Medulla oblongata (tissue), 1 donor: ENCODE measurements at regions not wholly inside any gene's neighbourhood (a gene's known extent, or its start where the extent isn't known, plus 50 kb on each side); places are given as distances from the start of the nearest gene placed in this dataset.
"Not testable (repeated sequence)": the region's sequence is repeated elsewhere in the genome, so short reads cannot be mapped to it uniquely, and the experiment has no call there.

ENCODE experiments used
- DNase-seq: peaks from one replicate; pipeline ENCODE4 v3.0.0-alpha.2; 2015; ENCODE audit errors: extremely low spot score

DNA sequence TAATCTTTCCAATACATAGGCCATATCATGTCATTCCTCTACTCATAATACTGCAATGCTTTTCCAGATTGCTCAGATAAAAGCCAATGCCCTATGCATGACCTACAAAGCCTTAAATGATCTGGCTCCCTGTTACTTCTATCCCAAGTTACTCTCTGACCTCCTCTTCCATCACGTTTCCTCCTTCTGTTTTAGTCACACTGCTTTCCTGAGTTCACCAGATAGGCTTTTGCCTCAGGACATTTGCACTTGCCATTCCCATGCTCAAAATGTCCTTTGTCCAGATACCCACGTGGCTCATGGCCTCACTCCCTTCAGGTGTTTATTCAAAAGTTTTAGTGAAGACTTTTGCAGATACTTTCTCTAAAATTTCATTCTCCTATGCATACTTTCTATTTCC is 138.7 kb upstream of the PRICKLE1 start:
- DNase-seq = no peak

DNA sequence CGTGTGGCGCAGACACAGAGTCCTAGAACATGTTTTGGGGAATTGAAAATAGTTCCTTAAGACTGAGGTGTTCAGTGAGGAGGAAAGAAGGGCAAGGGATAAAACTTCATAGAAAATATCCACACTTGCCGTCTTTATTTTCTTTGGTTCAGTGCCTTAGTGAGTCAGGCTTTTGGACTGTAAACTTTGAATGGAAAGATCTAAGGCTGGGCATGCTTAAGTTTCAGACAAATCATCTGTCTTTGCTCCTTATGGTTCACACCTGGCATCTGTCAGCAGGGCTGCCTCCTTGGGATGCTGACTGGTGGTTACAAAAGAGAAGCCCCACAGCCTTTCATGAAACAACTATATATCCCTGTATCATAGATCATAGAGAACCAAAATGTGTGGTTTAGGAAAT is 136.3 kb upstream of the PRICKLE1 start:
- DNase-seq = no peak

DNA sequence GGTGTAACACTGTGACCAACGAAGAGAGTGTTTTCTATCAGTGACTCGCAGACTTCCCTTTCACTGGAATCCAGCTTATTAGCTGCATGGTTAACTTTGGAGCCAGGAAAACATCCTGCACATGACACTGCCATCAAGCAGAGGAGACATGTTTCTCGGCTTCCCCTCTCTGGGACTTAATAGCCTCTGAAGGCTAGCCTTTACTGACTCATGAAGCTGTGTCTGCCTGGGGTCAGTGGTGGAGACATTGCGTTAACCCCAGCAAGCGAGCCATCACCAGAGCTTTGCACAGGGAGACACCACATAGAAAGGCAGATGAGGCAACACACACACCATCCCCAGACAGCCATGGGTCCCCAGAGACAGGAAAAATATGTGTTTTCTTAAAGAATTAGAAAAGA is 126.9 kb upstream of the PRICKLE1 start:
- DNase-seq = no peak

DNA sequence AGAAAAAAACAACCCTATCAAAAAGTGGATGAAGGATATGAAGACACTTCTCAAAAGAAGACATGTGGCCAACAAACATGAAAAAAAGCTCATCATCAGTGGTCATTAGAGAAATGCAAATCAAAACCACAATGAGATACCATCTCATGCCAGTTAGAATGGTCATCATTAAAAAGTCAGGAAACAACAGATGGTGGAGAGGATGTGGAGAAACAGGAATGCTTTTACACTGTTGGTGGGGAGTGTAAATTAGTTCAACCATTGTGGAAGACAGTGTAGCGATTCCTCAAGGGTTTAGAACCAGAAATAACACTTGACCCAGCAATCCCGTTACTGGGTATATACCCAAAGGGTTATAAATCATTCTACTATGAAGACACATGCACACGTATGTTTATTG is 124.0 kb upstream of the PRICKLE1 start:
- DNase-seq = not testable (repeated sequence)

DNA sequence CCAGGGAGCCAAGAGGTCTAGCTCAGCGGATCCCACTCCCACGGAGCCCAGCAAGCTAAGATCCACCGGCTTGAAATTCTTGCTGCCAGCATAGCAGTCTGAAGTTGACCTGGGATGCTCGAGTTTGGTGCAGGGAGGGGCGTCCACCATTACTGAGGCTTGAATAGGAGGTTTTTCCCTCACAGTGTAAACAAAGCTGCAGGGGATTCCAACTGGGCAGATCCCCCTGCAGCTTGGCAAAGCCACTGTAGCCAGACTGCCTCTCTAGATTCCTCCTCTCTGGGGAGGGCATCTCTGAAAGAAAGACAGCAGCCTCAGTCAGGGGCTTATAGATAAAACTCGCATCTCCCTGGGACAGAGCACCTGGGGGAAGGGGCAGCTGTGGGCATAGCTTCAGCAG is 118.8 kb upstream of the PRICKLE1 start:
- DNase-seq = not testable (repeated sequence)

DNA sequence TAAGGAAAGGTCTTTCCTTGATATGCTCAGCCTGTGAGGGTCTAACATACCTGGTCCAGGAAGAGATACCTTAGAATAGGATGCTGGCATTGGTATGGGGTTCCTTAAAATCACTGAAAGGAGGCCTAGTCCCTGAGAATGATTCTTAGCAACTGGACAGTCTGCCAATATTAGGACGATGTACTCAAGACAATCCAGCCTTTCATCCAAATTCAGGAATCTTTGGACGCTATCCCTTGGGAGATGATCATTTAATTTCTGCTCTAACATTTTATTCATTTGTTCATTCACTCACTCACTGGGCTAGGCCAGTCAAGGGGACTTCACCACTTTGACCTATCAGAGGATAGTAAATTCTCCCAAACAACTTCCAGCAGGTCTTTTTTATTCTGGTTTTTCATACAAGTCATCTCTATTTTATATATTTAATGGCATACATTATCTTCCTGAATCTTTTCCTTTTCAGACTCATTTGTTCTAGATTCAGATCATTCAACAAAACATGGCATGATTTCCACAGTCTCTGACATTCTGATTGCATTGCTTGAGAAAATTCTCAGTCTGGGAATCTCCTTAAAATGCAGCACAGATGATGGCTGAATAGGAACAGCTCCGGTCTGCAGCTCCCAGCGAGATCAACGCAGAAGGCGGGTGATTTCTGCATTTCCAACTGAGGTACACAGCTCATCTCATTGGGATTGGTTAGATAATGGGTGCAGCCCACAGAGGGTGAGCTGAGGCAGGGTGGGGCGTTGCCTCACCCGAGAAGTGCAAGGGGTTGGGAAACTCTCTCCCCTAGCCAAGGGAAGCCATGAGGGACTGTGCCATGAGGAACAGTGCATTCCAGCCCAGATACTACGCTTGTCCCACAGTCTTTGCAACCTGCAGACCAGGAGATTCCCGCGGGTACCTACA is 118.0 kb upstream of the PRICKLE1 start:
- no peak for DNase-seq

DNA sequence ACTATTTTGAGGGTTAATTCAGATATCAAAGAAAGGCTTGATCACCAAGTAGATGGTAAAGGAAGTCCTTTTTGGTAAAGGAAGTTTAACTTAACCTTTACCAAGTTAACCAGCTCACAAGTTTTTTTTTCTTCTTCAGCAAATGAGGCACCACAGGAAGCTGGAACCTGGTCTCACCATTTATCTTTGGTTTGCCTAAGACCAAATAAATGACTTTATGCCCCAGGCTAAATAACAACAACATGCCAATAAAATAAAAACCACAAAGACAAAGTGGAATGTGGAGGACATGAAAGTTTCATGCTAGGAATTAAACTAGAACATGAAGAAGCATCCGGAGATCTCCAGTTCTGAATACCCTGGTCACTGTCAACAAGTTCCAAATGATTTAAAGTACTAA is 116.8 kb upstream of the PRICKLE1 start:
- DNase-seq = no peak

DNA sequence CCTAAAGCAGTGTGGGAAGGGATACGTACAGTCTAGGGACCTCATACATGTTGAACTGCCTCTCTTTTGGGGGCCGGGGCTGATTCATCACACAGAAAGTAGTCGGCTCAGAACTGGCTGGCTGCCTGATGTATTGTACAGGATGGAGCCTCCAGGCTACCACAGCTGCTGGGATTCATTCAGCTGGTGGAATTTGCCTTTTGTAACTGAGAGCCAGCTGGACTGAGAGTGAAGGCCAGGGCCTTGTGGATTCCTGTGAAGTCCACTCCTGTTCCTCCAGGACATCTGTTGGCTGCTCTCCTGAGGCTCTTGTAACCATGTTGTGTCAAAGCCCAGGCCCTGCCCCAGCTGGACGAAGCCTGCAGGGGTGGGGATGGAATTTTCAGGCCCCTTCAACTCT is 116.3 kb upstream of the PRICKLE1 start:
- DNase-seq = peak; percentile 66

DNA sequence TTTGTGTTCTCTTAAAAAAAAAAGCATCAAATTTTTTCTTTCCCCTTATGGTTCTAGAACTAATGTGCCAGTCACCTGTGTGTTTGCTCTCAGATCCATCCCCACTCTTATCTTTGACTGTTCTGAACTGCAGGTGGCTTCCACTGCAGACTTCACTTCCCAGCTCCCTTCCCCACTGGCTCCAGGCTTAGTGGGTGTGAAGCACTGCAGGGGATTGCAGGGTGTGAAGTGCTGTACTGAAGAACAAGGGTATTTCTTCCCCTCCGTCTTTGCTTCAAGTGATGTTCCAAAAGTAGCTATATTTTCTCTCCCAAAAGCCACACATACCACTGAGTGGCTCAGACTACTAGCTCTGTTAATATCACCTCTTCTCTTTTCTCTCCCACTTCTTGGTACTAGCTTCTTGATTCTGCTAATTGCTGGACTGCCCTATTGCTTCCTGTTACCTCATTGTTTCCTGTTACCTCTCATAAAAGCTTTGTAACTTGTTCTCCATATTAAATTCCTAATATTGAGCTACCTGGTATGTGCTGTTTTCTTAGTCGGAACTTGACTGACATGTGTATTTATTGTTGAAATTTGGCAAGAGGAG is 115.4 kb upstream of the PRICKLE1 start:
- DNase-seq = no peak

DNA sequence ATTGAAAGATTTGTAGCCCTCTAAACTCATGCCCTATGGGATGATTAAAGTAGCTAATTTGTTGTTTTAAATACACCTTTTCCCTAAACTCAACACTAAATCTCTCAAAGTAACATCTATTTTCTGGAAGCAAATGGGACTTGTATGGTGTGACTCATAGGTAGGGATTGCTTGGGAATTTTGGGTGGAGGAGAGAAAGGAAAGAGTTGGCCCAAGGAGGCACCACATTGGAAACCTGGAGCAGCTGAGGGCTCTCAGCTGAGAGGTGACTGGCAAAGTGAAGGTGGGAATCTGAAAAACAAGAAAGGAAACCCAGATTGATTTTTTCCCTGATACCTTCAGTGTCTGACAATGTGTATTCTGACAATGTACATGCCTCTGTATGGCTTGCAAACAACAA is 114.8 kb upstream of the PRICKLE1 start:
- no peak for DNase-seq

DNA sequence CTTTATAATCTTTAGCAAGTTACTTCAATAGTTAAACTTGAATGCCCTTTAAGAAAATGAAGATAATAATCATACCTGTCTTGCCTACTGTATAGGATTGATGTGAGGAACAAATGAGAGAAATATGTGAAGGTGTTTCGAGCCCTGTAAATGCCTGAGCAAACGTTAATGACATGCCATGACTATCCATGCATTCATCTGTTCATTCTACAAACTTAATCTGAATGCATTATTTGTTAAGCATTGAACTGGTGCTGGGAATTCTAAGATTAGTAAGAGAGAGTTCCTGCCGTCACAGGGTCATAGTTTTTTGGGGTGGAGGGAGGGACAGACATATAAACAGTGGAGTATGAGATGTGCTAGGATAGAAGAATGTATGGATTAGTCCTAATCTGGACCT is 111.5 kb upstream of the PRICKLE1 start:
- DNase-seq = no peak

DNA sequence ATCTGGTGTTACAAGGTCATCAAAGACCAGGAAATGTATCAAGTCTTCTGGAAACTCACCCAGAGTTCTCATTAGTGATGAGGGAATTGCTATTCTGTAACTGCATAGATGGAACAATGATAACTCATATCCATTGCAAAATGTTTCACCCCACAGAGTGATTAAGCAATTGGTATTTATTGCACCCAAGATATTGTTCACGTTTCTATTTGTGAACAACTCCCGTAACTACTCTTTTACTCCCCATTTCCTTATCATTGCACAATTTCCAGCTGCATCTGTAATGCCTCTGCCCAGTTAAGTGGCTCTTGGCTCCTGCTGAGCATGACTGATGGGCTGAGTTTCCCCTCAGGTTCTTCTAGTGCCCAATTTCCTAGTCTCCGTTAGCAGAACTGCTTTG is 108.7 kb upstream of the PRICKLE1 start:
- DNase-seq = no peak

DNA sequence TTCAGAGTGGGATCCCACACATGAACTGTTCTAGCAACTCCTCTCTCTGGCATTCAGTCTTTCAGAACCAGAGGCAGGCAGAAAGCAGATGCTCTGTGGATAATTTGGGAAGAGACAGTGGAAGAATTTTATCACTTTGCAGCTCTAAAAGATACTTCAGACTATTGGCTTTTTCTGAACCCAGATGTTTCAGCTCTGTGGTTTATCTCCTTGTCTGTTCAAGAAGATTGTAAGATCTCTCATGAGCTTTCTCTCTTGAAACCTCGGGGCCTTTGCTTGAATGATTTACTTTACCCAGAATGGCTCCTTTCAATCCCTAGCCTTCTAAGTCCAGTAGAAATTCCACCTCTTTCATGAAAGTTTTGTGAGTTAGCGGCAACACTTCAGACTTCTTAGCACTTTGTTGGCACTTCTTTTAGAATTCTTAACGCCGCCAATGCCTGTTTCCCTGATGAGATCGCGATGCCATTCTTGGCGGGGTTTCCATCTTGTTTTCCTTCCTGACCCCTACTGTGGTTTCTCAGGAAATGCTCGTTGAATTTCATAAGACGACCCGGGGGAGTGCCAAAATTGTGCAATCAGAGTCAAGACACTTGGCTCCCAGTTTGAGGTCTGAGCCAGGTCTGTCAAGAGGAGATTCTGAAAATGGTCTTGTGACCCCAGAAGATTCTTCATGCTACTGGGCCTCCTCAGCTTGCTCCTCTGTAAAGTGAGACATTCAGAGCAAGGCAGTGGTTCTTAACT is 107.0 kb upstream of the PRICKLE1 start:
- DNase-seq = peak; percentile 12

DNA sequence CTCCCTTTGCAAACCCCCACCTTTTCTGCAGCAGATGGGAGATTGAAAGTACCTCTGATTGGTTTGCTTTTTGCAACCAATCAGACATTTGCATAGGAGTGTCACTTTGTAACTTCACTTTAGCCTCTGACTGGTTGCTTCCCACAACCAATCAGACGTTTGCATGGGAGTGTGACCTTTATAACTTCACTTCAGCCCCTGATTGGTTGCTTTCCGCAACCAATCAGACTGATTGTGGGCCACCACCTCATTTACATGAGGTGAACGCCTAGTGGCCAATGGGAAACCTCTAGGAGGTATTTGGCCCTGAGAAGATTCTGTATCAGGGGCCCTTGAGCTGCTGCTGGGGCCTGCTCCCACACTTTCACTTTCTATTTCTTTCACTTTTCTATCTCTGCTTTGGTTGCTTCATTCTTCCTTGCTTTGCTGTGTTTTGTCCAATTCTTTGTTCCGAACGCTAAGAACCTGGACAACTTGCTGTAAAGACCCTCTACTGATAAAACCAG is 106.0 kb upstream of the PRICKLE1 start:
- no peak for DNase-seq

DNA sequence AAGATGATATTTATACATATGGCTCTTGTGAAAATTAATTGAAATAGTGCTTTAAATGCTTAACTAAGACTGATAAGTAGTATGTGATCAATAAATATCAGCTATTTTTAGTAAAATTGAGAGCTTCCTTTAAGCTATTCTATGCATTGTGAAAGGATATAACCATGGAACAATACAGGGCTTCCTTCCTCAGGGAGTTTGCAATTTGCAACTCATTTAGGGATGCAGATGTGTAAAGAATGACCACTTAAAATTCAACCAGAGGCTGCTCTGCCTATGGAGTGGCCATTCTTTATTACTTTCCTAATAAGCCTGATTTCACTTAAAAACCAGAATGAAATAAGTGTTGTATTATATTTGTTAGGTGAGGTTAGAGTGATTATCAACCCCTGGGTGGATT is 103.2 kb upstream of the PRICKLE1 start:
- DNase-seq = no peak

DNA sequence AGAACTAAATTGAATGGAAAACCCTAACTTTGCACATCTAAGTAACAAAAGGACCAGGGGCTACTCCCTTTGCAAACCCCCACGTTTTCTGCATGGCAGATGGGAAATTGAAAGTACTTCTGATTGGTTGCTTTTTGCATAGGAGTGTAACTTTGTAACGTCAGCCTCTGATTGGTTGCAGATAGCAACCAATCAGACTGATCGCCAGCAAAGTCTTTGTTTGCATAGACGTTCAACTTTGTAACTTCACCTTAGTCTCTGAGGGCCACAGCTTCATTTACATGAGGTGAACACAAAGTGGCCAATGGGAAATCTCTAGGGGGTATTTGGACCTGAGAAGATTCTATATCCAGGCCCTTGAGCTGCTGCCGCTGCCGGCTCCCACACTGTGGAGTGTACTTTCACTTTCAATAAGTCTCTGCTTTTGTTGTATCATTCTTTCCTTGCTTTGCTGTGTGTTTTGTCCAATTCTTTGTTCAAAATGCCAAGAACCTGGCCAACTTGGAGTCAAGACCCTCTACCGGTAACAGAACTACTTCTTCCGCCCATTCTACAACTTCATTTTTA is 102.5 kb upstream of the PRICKLE1 start:
- DNase-seq = peak; percentile 15

DNA sequence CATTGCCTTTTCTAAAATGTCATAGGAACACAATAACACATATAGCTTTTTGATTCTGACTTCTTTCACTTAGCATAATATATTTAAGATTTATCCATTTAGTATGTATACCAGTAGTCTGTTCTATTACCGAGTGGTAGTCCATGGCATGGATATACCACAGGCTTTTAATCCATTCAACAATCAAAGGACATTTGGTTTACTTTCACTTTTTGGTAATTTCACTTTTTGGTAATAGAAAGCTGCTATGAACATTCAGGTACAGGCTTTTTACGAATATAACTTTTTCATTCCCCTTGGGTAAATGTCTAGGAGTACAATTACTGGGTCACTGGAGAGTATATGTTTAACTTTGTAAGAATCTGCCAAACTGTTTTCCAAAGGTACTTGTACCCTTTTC is 100.7 kb upstream of the PRICKLE1 start:
- no peak for DNase-seq

DNA sequence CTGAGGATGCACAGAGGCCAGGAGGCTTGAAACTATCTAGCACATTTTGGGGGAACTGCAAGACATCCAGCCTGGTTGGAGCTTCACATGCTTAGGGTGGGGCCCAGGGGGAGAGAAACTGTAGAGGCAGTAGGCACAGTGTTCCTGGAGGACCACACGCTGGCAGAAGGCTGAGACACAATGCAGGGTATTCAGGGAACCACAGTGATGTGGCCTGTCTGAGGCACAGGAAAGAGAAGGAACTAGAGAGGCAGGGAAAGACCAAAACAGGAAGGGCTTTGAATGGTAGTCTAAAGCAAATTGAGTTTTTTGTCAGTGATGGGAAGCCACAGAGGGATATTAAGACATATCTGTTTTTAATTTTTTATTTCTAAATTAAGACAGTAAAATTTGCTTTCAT is 100.2 kb upstream of the PRICKLE1 start:
- no peak for DNase-seq

DNA sequence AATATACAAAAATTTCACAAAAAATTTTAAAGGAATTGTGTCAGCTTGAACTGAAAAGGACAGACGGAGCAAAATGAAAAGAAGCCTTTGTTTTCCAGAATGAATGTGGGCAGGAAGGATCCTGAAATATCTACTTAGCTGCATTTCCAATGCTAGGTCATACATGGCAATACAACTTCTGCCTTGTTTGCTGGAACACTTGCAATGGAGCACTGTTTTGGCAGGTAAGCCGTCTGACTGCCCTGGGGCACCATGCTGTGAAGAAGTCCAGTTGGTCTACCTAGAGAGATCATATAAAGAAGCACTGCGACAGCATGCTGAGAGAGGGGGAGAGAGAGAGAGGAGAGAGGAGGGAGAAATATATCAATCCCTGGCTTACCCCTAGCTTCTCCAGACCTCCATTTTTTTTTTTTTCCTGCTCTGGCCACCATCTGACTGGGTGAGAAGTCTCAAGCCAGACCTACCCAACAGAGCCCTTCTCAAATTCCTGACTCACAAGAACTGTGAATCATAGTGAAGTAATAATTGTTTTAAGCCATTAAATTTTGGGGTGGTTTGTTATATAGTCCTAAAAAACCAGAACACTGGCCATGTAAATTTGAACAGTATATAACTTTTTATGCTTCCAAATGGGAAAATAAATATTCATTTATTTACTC is 97.1 kb upstream of the PRICKLE1 start:
- DNase-seq = no peak

DNA sequence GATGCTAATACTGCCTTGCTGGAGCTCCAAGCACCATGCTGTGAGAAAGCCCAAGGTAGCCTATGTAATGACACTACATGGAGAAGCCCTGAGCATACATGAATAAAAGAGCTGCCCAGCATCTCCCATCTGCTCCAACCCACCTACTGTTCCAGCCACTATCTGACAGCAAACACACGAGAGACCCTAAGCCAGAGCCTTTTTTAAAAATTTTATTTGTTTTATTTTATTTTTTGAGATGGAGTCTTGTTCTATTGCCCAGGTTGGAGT is 95.2 kb upstream of the PRICKLE1 start:
- no peak for DNase-seq

DNA sequence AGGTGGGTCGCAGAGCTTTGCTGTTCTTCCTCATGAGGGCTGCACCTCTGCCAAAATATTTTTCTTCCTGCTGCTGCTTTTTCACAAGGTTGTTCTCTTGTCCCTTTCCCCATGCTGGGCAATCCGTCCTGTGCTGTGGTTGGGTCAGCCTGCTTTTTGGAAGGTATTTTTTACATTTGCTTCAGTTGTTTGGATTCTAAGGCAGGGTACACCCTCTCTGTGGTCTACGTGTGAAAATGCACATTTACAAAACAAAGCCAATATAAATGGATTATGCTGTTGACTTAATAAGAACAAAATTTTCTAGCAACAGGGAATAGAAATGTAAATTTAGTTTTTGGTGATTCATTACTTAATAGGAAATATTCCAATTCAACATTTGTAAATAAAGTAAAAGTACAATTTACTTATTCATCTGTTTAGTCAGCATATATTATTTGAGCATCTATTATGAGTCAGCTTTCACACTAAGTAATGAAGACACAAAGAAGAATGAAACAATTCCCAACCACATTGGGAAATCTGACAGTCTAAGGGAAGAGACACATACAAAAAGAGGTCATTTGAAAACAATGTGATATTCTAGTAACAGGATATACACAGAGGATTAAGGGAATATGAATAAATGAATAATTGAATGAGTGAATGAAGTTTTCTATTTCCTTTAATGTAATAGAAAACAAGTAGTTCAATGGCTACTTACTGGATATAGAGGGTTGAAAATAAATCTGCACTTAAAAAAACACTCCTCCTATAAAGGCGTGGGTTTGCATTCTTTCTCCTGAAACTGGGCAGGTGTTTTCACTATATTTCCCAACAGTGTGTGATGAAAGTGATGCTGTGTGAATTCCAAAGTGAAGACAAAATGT is 94.6 kb upstream of the PRICKLE1 start:
- DNase-seq = no peak
